Thymus (tissue), 11 donors: ENCODE measurements at regions not wholly inside any gene's neighbourhood (a gene's known extent, or its start where the extent isn't known, plus 50 kb on each side); places are given as distances from the start of the nearest gene placed in this dataset.

Experiments
- DNase-seq, 9 donors: peaks; one replicate each; pipeline ENCODE4 v3.0.0-alpha.2; 2013; ENCODE audit warnings: low spot score in 9 of 9, low read depth in 6 of 9, missing footprints in 1 of 9
- H3K27ac ChIP-seq, 2 donors: one replicate each; pipeline ENCODE4 v1.5.1; 2013; ENCODE audit warnings: control low read depth in 1 of 2, low read depth in 1 of 2, low read length in 1 of 2, mild to moderate bottlenecking in 1 of 2, moderate library complexity in 1 of 2
- H3K27me3 ChIP-seq, 2 donors: one replicate each; pipeline ENCODE4 v1.5.1; 2013; ENCODE audit warnings: low read length in 1 of 2; ENCODE audit not compliant: control insufficient read depth in 2 of 2, insufficient read depth in 1 of 2
- H3K36me3 ChIP-seq, 2 donors: one replicate each; pipeline ENCODE4 v1.5.1; 2013; ENCODE audit warnings: low read length in 1 of 2, mild to moderate bottlenecking in 1 of 2, moderate library complexity in 1 of 2; ENCODE audit not compliant: control insufficient read depth in 2 of 2, insufficient read depth in 2 of 2
- H3K4me1 ChIP-seq, 2 donors: one replicate each; pipeline ENCODE4 v1.5.1; 2013; ENCODE audit warnings: low read length in 2 of 2; ENCODE audit not compliant: control insufficient read depth in 2 of 2, insufficient read depth in 2 of 2
- H3K4me3 ChIP-seq, 2 donors: one replicate each; pipeline ENCODE4 v1.5.1; 2013; ENCODE audit warnings: low read length in 2 of 2, control low read depth in 1 of 2, mild to moderate bottlenecking in 1 of 2
- H3K9me3 ChIP-seq, 2 donors: one replicate each; pipeline ENCODE4 v1.5.1; 2013; ENCODE audit warnings: low read length in 1 of 2, mild to moderate bottlenecking in 1 of 2; ENCODE audit not compliant: control insufficient read depth in 2 of 2, insufficient read depth in 1 of 2
- WGBS: extraction: QIAGEN DNeasy Blood & Tissue Kit; methylation state at CpG from one replicate; pipeline ENCODE4 v1.1.7; 2013; 5-methylcytosine and 5-hydroxymethylcytosine counted together
- donor health status: healthy.

DNA sequence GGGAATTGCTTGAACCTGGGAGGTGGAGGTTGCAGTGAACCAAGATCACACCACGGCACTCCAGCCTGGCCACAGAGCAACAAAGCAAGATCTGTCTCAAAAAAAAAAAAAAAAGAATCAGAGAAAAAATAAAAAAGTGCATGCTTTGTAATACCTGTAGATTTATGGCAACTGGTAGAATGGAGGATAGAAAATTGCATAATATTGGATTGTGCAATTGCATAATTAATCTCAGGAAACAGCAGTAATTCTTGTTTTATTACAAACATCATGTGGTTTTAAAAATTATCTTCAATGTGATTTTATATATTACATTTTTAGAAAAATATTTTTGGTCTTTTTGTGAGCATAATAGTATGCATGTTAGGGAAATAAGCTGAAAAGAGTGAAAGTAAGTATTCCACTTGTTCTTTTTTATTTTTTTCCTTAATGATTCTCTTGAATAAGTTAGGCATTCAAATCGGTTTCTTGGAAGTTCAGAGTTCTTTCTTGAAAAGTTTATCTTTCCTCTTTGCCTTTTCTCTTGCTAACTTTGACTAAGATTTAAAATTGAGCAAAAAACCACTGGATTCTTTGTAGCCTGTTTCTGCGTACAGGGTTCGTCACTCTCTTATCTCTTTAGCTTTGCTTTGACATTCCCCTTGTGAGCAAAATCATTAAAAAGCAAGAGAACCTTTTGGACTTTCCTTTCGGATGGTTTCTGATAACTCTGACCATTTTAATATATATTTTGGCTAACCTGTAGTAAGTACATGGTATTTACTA is 127.5 kb upstream of the ADAMTS5 start:
- Histone ChIP-seq H3K27ac (no peak overlapping the region), H3K36me3 (no peaks in the 10 kb centered on the region), H3K4me1 (no peaks in the 10 kb centered on the region), H3K9me3 (no peaks in the 10 kb centered on the region), H3K27me3 (no peaks in the 10 kb centered on the region), H3K4me3 (no peak overlapping the region)
- WGBS: 90% methylated on average over 5 of the region's 5 CpGs
- no peak for DNase-seq

DNA sequence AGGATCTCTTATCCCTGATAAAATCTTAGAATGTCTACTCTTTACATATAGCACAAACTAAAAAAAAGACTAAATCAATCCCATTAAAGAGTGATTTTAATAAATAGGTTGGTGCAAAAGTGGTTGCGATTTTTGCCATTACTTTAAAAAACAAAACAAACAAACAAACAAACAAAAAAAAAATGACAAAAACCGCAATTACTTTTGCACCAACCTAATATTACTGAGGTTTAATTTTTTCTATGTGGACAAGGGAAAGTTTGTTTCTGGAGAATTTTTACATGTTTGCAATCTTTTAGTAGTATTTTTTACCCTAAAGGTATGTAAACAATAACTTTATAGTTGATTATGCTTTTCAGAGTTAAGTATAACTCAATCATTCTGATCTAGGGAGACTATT is 119.7 kb upstream of the ADAMTS5 start:
- no peaks in the 10 kb centered on the region for H3K27me3 ChIP-seq
- DNase-seq: no peak

DNA sequence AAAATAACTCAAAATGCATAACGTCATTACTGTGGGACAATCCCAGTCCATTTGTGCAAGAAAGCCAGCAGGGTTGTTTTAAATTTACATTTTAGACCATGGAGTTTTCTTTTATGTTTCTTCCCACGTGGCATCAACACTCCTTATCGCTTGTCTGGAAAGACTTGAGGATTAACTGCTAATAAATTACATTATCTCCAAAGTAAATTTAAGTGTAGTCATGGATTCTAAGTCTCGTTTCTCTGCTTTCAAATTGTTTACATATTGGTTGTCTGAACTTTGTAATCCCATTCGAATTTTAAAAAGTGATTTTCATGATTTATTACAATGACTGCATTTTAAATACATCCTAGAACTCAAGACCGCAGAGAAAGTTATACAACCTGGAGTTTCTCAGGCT is 119.3 kb upstream of the ADAMTS5 start:
- no peak for DNase-seq
- 85% methylated on average over 6 of the region's 6 CpGs for WGBS
- H3K36me3 ChIP-seq: no peaks in the 10 kb centered on the region

More for the DNA sequence above, 119.7 kb upstream of the ADAMTS5 start:
- WGBS: 99% methylated on average over 2 of the region's 2 CpGs
- H3K36me3 ChIP-seq: no peaks in the 10 kb centered on the region
- H3K9me3 ChIP-seq: peaks cover 0 to 4% of the 10 kb centered on the region in 2 donors
- no peak overlapping the region for H3K4me3 ChIP-seq
- H3K4me1 ChIP-seq: no peaks in the 10 kb centered on the region
- H3K27ac ChIP-seq: no peak overlapping the region

DNA sequence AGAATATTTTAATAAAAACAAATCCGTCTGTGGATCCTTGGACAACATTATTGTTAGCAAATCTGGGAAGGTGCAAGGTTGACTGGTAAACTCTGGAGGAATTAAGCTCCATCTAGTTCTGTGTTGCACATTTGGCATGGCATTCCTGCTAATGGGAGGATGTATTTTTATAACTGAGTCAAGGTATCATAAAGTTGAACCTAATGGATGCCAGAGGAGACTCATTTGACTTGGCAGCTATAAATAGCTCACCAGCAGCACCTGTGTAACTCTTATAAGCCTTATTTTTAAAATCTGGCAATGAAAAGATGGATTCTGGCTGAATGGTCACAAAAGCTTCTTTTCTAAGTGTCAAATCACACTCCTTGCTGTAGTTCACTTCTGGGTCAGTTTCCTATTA is 118.5 kb upstream of the ADAMTS5 start:
- WGBS: 90% methylated on average over 1 of the region's 1 CpG
- Histone ChIP-seq H3K4me3 (no peak overlapping the region), H3K4me1 (no peaks in the 10 kb centered on the region), H3K9me3 (peaks cover 0 to 4% of the 10 kb centered on the region in 2 donors), H3K27me3 (no peaks in the 10 kb centered on the region), H3K36me3 (no peaks in the 10 kb centered on the region), H3K27ac (no peak overlapping the region)
- DNase-seq: no peak

More for the DNA sequence above, 119.3 kb upstream of the ADAMTS5 start:
- Histone ChIP-seq H3K9me3 (peaks cover 0 to 4% of the 10 kb centered on the region in 2 donors), H3K4me1 (no peaks in the 10 kb centered on the region), H3K27ac (no peak overlapping the region), H3K4me3 (no peak overlapping the region), H3K27me3 (no peaks in the 10 kb centered on the region)

DNA sequence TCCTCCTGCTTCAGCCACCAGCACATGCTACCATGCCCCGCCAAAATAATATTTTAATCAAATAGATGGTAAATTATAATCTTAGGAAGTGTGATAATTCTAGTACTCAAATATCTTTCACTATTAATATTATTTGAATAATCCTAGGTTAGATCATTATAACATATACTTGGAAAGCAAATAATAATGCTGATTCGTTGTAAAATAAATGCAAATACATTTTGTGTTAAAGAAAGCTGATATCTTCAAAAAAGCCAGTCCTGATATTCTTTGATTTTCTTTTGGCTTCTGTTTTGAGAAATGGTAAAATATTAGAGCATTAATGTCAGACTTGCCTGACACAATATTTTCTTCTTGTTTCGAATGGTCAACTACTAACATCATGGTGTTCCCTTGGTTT is 116.3 kb upstream of the ADAMTS5 start:
- H3K36me3 ChIP-seq: no peaks in the 10 kb centered on the region
- no peaks in the 10 kb centered on the region for H3K27me3 ChIP-seq
- H3K9me3 ChIP-seq: no peaks in the 10 kb centered on the region
- DNase-seq: no peak
- WGBS: 93% methylated on average over 3 of the region's 3 CpGs
- H3K4me3 ChIP-seq: no peak overlapping the region
- H3K27ac ChIP-seq: no peak overlapping the region
- H3K4me1 ChIP-seq: no peaks in the 10 kb centered on the region

DNA sequence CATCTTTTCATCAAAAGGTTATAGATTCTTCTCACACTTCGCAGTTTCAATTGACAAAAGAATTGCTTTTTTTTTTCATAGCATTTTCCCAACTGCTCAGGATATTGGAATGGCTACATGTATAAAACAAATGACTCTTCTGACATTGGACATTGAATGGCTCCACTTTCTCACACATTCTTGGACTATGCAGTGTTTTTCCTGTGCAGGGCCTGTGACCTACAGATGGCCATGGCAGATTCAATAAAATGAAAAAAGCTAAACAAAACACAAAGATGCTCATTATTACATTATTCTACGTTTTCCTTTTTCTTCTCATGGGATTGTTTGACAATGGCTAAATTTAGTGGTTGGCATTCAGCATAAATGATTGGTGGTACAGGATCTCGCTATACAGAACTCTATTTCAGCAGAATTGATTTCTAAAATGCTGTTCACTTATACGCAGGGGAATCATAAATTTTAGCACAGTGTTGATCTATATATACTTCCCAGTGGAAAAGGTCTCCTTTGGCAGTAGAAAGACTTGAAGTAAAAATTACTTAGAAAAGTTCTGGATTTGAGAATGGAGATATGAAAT is 115.6 kb upstream of the ADAMTS5 start:
- 83% methylated on average over 4 of the region's 4 CpGs for whole genome bisulfite sequencing
- no peak for DNase-seq
- no peaks in the 10 kb centered on the region for H3K27me3 ChIP-seq

DNA sequence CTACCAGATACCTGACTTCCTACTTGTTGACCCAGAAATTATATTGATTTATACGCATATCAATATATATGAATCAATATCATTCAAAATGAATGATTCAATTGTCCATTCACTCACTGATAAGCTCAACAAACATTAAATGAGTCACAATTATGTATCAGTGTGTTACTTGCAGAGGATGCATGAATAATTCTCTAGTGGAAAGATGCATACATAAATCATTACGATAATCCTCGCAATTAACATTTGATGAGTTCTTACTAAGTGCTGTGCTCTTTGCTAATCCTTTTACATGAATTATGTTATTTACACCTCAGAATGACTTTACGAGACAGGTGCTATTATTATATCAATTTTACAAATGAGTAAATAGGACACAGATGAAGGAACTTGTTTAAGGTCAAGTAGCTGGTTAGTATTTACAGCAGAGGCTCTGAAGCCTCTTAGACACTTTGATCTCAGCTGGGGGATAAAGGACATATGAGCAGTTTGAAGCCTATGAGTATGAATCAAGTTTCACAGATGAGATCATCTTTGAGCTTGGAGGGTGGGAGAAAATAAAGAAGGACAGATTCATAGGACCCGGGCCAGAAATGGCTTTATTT is 112.8 kb upstream of the ADAMTS5 start:
- 94% methylated on average over 5 of the region's 5 CpGs for WGBS
- no peak overlapping the region for H3K4me3 ChIP-seq
- H3K4me1 ChIP-seq: no peaks in the 10 kb centered on the region
- H3K36me3 ChIP-seq: no peaks in the 10 kb centered on the region
- no peaks in the 10 kb centered on the region for H3K27me3 ChIP-seq
- no peak for DNase-seq
- no peaks in the 10 kb centered on the region for H3K9me3 ChIP-seq
- H3K27ac ChIP-seq: no peak overlapping the region

More for the DNA sequence above, 115.6 kb upstream of the ADAMTS5 start:
- Histone ChIP-seq H3K4me1 (no peaks in the 10 kb centered on the region), H3K36me3 (no peaks in the 10 kb centered on the region), H3K27ac (no peak overlapping the region), H3K9me3 (no peaks in the 10 kb centered on the region), H3K4me3 (no peak overlapping the region)

DNA sequence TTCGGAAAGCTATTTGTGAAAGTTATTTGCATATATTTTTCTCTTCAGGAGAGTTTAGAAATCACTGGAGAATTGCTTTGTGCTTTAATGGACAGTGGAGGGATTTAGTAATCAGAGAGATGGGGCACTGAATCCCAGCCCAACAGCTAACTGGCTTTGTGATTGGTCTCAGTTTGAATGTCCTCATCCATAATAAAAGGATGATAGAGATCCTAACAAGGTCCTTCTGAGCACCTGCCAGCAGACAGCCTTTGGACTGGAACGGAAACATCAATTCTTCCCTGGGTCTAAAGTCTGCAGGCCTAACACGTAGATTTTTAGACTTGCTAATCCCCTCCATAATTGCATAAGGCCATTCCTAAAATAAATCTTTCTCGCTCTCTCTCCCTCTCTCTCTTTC is 112.0 kb upstream of the ADAMTS5 start:
- no peak for DNase-seq
- Histone ChIP-seq H3K36me3 (no peaks in the 10 kb centered on the region), H3K27ac (no peak overlapping the region), H3K4me3 (no peak overlapping the region), H3K4me1 (no peaks in the 10 kb centered on the region), H3K9me3 (no peaks in the 10 kb centered on the region), H3K27me3 (no peaks in the 10 kb centered on the region)
- 71% methylated on average over 4 of the region's 4 CpGs for WGBS

DNA sequence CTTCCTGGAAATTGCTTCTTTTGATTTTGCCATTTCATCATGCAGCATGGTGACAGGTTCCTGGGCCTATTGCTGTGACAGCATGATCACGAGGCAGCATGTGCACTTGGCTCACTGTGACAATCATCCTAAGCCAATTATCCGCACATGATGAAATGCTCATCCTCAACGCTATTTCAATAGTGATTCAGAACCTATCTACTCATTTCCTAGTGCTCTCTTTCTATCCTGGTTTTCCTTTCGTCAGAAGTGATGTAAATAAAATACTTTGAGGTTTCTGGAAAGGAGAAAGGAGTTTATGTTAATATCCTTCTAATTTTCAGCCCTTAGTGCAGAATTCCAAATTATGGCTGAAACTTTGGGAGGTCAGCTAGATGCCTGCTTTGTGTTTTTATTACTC is 110.6 kb upstream of the ADAMTS5 start:
- Histone ChIP-seq H3K4me3 (no peak overlapping the region), H3K9me3 (no peaks in the 10 kb centered on the region), H3K27me3 (no peaks in the 10 kb centered on the region), H3K27ac (no peak overlapping the region), H3K4me1 (no peaks in the 10 kb centered on the region), H3K36me3 (no peaks in the 10 kb centered on the region)
- DNase-seq: no peak
- 89% methylated on average over 4 of the region's 4 CpGs for WGBS
